ENCODE measurements at regions not wholly inside any gene's neighbourhood (a gene's known extent, or its start where the extent isn't known, plus 50 kb on each side); places are given as distances from the start of the nearest gene placed in this dataset.

GRCh38 chr9:110114086-110114858 lies 93.7 kb downstream of the C9orf152 start:
- ChIA-PET CTCF (interaction anchor here (1.0 kb wide), 1 partner anchor 28 kb away, joined by 4 read pairs; no protein-coding TSS in a partner anchor), POLR2A (no interaction called here)
- Mint-ChIP-seq H3K4me1 (peaks cover 79% of the 10 kb centered on the region), H3K27me3 (ENCODE audit: low read depth) (no peaks in the 10 kb centered on the region), H3K9me3 (no peaks in the 10 kb centered on the region), H3K36me3 (no peaks in the 10 kb centered on the region), H3K27ac (peak overlapping the region; percentile 94), H3K4me3 (peak overlapping the region; percentile 38; the same call in 1 of the 2 replicates)
- no peak for DNase-seq (ENCODE audit: low spot score)
- TF ChIP-seq ERG (CRISPR knock-in tag; IDR thresholded peaks at IDR 0.05) (no peak), HMGXB4 (CRISPR knock-in tag; IDR thresholded peaks at IDR 0.05) (no peak), GTF2I (CRISPR knock-in tag; conservative IDR thresholded peaks at IDR 0.05) (peak; percentile 61; the same call in 1 of the 2 replicates)
- peak; percentile 42 for ATAC-seq

GRCh38 chr9:110114859-110115201 lies 93.1 kb downstream of the C9orf152 start:
- DNase-seq (ENCODE audit: low spot score): no peak
- Mint-ChIP-seq H3K27me3 (ENCODE audit: low read depth) (no peaks in the 10 kb centered on the region), H3K27ac (peak overlapping the region; percentile 94), H3K4me1 (peaks cover 73% of the 10 kb centered on the region), H3K9me3 (no peaks in the 10 kb centered on the region), H3K36me3 (no peaks in the 10 kb centered on the region), H3K4me3 (peak overlapping the region; percentile 38)
- TF ChIP-seq SP1 (CRISPR knock-in tag; conservative IDR thresholded peaks at IDR 0.05): peak; percentile 21
- peak; percentile 12; the same call in 1 of the 2 replicates for TF ChIP-seq ZNF423 (CRISPR knock-in tag; IDR thresholded peaks at IDR 0.05)
- 0 out of 2 replicates have a peak, but pooled peaks have one; percentile 27 for TF ChIP-seq ARID4B (CRISPR knock-in tag; IDR thresholded peaks at IDR 0.05; ENCODE audit: borderline replicate concordance)
- no peak for TF ChIP-seq NR1H2 (CRISPR knock-in tag; IDR thresholded peaks at IDR 0.05)
- 0 out of 2 replicates have a peak, but pooled peaks have one; percentile 17 for TF ChIP-seq CREM (CRISPR knock-in tag; IDR thresholded peaks at IDR 0.05)
- no peak for TF ChIP-seq RORB (CRISPR knock-in tag; IDR thresholded peaks at IDR 0.05)
- no peak for TF ChIP-seq ZMAT4 (CRISPR knock-in tag; IDR thresholded peaks at IDR 0.05)
- TF ChIP-seq AFF4 (CRISPR knock-in tag; IDR thresholded peaks at IDR 0.05; ENCODE audit: borderline replicate concordance): 0 out of 2 replicates have a peak, but pooled peaks have one; percentile 26
- TF ChIP-seq FOXP4 (CRISPR knock-in tag; IDR thresholded peaks at IDR 0.05): 0 out of 2 replicates have a peak, but pooled peaks have one; percentile 21
- peak; percentile 52; the same call in 1 of the 2 replicates for TF ChIP-seq ETV6 (CRISPR knock-in tag; IDR thresholded peaks at IDR 0.05)
- TF ChIP-seq USF2 (CRISPR knock-in tag; IDR thresholded peaks at IDR 0.05): peak; percentile 38; the same call in 1 of the 2 replicates
- no peak for TF ChIP-seq ZNF416 (CRISPR knock-in tag; IDR thresholded peaks at IDR 0.05)
- no peak for TF ChIP-seq TP53 (CRISPR knock-in tag; IDR thresholded peaks at IDR 0.05)
- TF ChIP-seq TEAD1 (CRISPR knock-in tag; IDR thresholded peaks at IDR 0.05): peak; percentile 91
- ChIA-PET POLR2A (no interaction called here), CTCF (interaction anchor here (1.0 kb wide), 1 partner anchor 28 kb away, joined by 4 read pairs; no protein-coding TSS in a partner anchor)
- peak; percentile 82 for ATAC-seq

All from WTC11 (cell line).